SK-N-SH (cell line): ENCODE measurements at regions not wholly inside any gene's neighbourhood (a gene's known extent, or its start where the extent isn't known, plus 50 kb on each side); places are given as distances from the start of the nearest gene placed in this dataset.

Experiments used
- CTCF ChIA-PET: fragments of 300-600, 350-600 bp; formaldehyde crosslinking; extraction: SDS; loops from one replicate; lab custom pipeline; 2021; lab: Yijun Ruan, JAX
- POLR2A ChIA-PET: fragments of 350-600 bp; sonication (Branson Sonifier 250); formaldehyde crosslinking; extraction: SDS; loops from one replicate; lab custom pipeline; 2020; ENCODE audit warnings: antibody characterized with exemption, inconsistent platforms; lab: Yijun Ruan, JAX
- DNase-seq: peaks from one replicate; pipeline ENCODE4 v3.0.0; 2012
- H2AFZ ChIP-seq: fragments of 200-600 bp; sonication (generic); 2 replicates; pipeline ENCODE4 v1.8.1; 2016; ENCODE audit warnings: antibody characterized with exemption, mild to moderate bottlenecking, low read depth
- H3F3A ChIP-seq: fragments of 200-600 bp; sonication (generic); replicated peaks from 2 replicates; pipeline ENCODE3; 2016; ENCODE audit warnings: antibody characterized with exemption, mild to moderate bottlenecking; ENCODE audit not compliant: insufficient read depth
- H3K27ac ChIP-seq, 2 experiments: fragments of 200-500 bp in 1 of 2; fragments of 200-600 bp in 1 of 2; sonication (Bioruptor generic) in 1 of 2; sonication (generic), shearing (Covaris generic) in 1 of 2; 2 replicates each; pipeline versions ENCODE4 v1.5.1 to v1.6.1; 2014 to 2016; ENCODE audit warnings: low read depth in 2 of 2, inconsistent platforms in 1 of 2, low read length in 1 of 2, mild to moderate bottlenecking in 1 of 2, mixed read lengths in 1 of 2
- H3K27me3 ChIP-seq: fragments of 200-600 bp; sonication (generic), shearing (Covaris generic); 2 replicates; pipeline ENCODE4 v1.6.1; 2016; ENCODE audit warnings: mixed run types; ENCODE audit not compliant: insufficient read depth
- H3K36me3 ChIP-seq, 2 experiments: fragments of 200-500 bp in 1 of 2; fragments of 200-600 bp in 1 of 2; sonication (Bioruptor generic) in 1 of 2; sonication (generic) in 1 of 2; replicated peaks in 1 of 2; 2 replicates each; pipeline versions ENCODE3 to v1.5.1; 2014 to 2016; ENCODE audit warnings: low read length in 1 of 2, mild to moderate bottlenecking in 1 of 2; ENCODE audit not compliant: insufficient read depth in 2 of 2, control insufficient read depth in 1 of 2
- H3K4me1 ChIP-seq, 2 experiments: fragments of 200-500 bp in 1 of 2; fragments of 200-600 bp in 1 of 2; sonication (Bioruptor generic) in 1 of 2; sonication (generic), shearing (Covaris generic) in 1 of 2; 2 replicates each; pipeline versions ENCODE4 v1.5.1 to v1.6.1; 2014 to 2016; ENCODE audit warnings: low read depth in 1 of 2, low read length in 1 of 2, mixed run types in 1 of 2; ENCODE audit not compliant: insufficient read depth in 2 of 2, control insufficient read depth in 1 of 2
- H3K4me2 ChIP-seq: fragments of 200-600 bp; sonication (generic), shearing (Covaris generic); 2 replicates; pipeline ENCODE4 v1.6.1; 2017; ENCODE audit warnings: mixed run types
- H3K4me3 ChIP-seq, 2 experiments: fragments of 200-500 bp in 1 of 2; fragments of 200-600 bp in 1 of 2; sonication (Bioruptor generic) in 1 of 2; sonication (generic), shearing (Covaris generic) in 1 of 2; 2 replicates each; pipeline versions ENCODE4 v1.5.1 to v1.8.1; 2014 to 2016; ENCODE audit warnings: low read depth in 2 of 2, inconsistent platforms in 1 of 2, low read length in 1 of 2, mild to moderate bottlenecking in 1 of 2, mixed read lengths in 1 of 2, moderate library complexity in 1 of 2
- H3K79me2 ChIP-seq: fragments of 200-600 bp; sonication (generic); 2 replicates; pipeline ENCODE4 v1.8.1; 2017; ENCODE audit warnings: mild to moderate bottlenecking; ENCODE audit not compliant: insufficient read depth
- H3K9ac ChIP-seq: fragments of 200-600 bp; sonication (generic); 2 replicates; pipeline ENCODE4 v1.6.1; 2017; ENCODE audit warnings: mixed run types
- H3K9me2 ChIP-seq: fragments of 200-600 bp; sonication (generic); 2 replicates; pipeline ENCODE4 v1.6.1; 2017; ENCODE audit warnings: mixed run types
- H3K9me3 ChIP-seq: fragments of 200-600 bp; sonication (generic); 2 replicates; pipeline ENCODE4 v1.6.1; 2017; ENCODE audit warnings: mixed run types, mild to moderate bottlenecking, moderate library complexity
- H4K20me1 ChIP-seq: fragments of 200-600 bp; sonication (generic); 2 replicates; pipeline ENCODE4 v1.6.1; 2017; ENCODE audit warnings: mild to moderate bottlenecking, mixed run types; ENCODE audit not compliant: insufficient read depth
- GABPA ChIP-seq: IDR thresholded peaks from 2 replicates; pipeline ENCODE4 v1.4.0; 2012; ENCODE audit warnings: low read depth, mild to moderate bottlenecking
- JUND ChIP-seq: IDR thresholded peaks from 2 replicates; pipeline ENCODE4 v1.4.0; 2012
- MXI1 ChIP-seq: IDR thresholded peaks from 2 replicates; pipeline ENCODE4 v1.6.1; 2012; ENCODE audit warnings: mild to moderate bottlenecking, low read depth, low read length, improper control_type of control experiment
- NFIC ChIP-seq: IDR thresholded peaks from 2 replicates; pipeline ENCODE4 v1.4.0; 2012; ENCODE audit warnings: borderline replicate concordance
- TCF12 ChIP-seq: IDR thresholded peaks from 2 replicates; pipeline ENCODE4 v1.4.0; 2012
- WGBS: methylation state at CpG from one replicate; pipeline ENCODE4 v1.1.6; 2017; ENCODE audit warnings: low lambda C conversion rate; 5-methylcytosine and 5-hydroxymethylcytosine counted together
- small RNA-seq, 7 experiments: library from RNA; depleted of rRNA; stranded (forward); fragments of <200 nt; gene quantifications; one replicate each; pipeline ENCODE3, GENCODE V24; 2012
- TF ChIP-seq, protein P1 (sequence below): IDR thresholded peaks from 2 replicates; pipeline ENCODE4 v1.4.0; 2012; ENCODE audit warnings: low read depth

DNA sequence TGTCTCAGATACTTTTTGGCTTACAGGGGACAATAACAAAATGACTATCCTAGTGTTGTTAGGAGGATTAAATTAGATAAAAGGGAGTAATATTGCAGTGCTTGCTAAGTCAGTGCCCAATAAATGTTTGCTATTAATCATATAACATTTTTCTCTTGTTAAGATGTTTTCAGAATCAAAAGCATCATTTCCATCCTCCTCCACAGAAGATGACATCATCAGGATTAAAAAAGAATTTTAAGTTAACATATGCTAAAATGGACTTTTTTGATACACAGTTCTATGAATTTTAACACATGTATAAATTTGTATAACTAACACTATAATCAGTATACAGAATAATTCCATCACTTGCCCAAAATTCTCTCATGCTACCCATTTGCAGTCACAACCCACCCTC is 492.6 kb downstream of the GRIN2A start:
- no peak overlapping the region for H3K4me3 ChIP-seq
- H4K20me1 ChIP-seq, result no peaks in the 10 kb centered on the region
- H3K4me1 ChIP-seq, result no peaks in the 10 kb centered on the region
- H3F3A ChIP-seq, result no peaks in the 10 kb centered on the region
- ChIA-PET CTCF (no interaction called here), POLR2A (no interaction called here)
- no peak overlapping the region for H3K27ac ChIP-seq
- no peaks in the 10 kb centered on the region for H3K27me3 ChIP-seq
- no peak for TF ChIP-seq JUND
- no peak for TF ChIP-seq NFIC
- TF ChIP-seq, all 33 proteins: peak for 0
- Histone ChIP-seq H3K9me3 (no peaks in the 10 kb centered on the region), H2AFZ (no peak overlapping the region), H3K9me2 (no peaks in the 10 kb centered on the region), H3K36me3 (no peaks in the 10 kb centered on the region), H3K4me2 (no peak overlapping the region), H3K9ac (no peak overlapping the region), H3K79me2 (no peaks in the 10 kb centered on the region)
- no peak for DNase-seq

- Histone ChIP-seq H3K4me3 (no peak overlapping the region), H3K4me2 (no peak overlapping the region)
These were observed 487.1 kb downstream of the GRIN2A start for GRCh38 chr16:9695152-9695551.

More at GRCh38 chr16:9695152-9695551, 487.1 kb downstream of the GRIN2A start:
- H3K9me2 ChIP-seq, result no peaks in the 10 kb centered on the region
- no peaks in the 10 kb centered on the region for H3K79me2 ChIP-seq
- H3K4me1 ChIP-seq, result no peaks in the 10 kb centered on the region
- H3K36me3 ChIP-seq, result no peaks in the 10 kb centered on the region
- TF ChIP-seq GABPA (no peak), TCF12 (no peak), MXI1 (no peak)
- TF ChIP-seq, protein P1, sequence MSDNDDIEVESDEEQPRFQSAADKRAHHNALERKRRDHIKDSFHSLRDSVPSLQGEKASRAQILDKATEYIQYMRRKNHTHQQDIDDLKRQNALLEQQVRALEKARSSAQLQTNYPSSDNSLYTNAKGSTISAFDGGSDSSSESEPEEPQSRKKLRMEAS, result no peak
- no peak overlapping the region for H2AFZ ChIP-seq
- H4K20me1 ChIP-seq, result no peaks in the 10 kb centered on the region
- POLR2A ChIA-PET, result no interaction called here
- no peak for DNase-seq
- no peak overlapping the region for H3K27ac ChIP-seq
- WGBS, result 14% methylated on average over 3 of the region's 3 CpGs
- no peak overlapping the region for H3K9ac ChIP-seq
- no peaks in the 10 kb centered on the region for H3F3A ChIP-seq
- CTCF ChIA-PET, result interaction anchor here (0.8 to 1.0 kb wide), 2 partner anchors 17 to 47 kb away, joined by 3 read pairs; no protein-coding TSS in a partner anchor
- no peaks in the 10 kb centered on the region for H3K9me3 ChIP-seq
- H3K27me3 ChIP-seq, result no peaks in the 10 kb centered on the region

Small RNA genes in the stretch of these regions (small RNA-seq; reads per million reads assigned to genes)
- gene RNA5SP403, result 0 reads per million in 7 experiments
- gene RNA5SP404, result 0 reads per million in 7 experiments
